ENCODE measurements at regions not wholly inside any gene's neighbourhood (a gene's known extent, or its start where the extent isn't known, plus 50 kb on each side); places are given as distances from the start of the nearest gene placed in this dataset.

DNA sequence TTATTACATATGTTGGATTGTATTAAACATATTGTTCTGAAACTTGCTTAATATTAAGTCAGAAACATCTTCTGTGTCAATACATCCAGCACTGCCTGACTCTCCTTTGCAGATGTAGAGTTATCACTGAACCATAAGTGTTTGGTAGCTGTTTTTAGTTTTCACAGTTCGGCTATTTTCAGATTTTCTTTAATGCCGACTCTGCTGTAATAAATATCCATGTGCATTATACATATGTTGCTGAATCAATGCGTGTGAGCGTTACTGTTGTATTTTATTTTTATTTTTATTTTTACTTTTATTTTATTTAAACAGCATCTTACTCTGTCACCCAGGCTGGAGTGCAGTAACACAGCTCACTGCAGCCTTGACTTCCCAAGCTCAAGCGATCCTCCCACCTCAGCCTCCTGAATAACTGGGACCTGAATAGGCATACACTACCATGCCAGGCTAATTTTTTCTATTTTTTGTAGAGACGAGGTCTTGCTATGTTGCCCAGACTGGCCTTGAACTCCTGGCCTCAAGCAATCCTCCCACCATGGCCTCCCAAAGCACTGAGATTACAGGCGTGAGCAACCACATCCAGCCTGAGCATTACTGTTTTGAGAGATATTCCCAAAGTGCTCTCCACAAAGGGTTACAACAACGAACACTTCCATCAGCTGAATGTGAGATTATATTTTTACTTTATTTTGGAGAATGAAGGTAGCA, 50.7 kb upstream of the NOCT start:
- no peak for DNase-seq

DNA sequence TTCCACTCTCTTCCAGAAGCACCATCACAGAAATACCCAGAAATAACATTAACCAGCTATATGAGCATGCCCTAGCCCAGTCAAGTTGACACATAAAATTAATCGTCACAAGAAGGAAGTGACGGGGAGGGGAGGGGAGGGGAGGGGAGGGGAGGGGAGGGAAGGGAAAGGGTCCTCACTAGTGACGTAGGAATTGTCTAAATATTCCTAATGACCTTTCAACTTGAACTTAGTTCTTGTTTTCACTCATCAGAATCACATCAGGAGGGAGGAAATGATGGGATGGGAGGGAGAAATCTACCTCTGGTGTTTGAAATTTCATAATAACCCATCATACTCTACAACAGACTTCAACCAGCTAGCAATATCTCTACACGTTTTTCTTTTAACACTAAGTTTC, 52.2 kb upstream of the NOCT start:
- DNase-seq, result no peak

DNA sequence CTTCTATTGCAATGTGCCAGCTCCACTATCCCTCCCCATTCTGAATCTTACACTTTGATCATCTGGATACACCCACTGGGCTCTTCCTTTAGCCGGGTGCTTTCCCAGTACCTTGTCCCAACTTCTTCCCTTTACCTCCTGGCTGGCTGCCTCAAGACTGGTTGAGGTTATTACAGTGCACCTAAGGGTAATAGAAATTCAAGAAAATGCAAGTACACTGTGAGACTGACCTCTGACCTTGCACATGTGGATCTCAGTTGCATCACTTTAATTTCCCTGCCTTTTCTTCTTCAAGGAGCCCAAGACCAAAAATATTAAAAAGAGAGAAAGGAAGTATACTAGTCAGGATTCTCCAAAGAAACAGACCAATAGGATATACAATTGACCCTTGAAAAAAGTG, 53.9 kb upstream of the NOCT start:
- no peak for DNase-seq

DNA sequence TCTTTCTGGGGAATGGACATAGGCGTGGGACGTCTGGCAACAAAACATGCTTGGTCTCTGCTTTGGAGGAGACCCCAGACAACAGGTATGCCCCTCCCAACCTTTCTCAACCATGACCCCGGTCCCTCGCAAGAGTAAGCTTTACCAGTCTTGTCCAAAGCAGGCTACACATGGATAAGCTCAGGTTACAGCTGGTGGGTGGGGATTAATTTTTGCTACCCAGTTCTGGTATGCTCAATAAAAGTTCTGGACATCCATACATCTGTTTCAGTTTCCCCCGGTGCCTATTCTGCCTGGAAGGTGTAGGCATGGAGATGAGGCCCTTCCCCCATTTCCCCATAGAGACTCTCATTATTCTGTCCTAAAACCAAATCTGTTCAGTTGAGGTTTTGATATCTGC, 54.5 kb upstream of the NOCT start:
- DNase-seq, result no peak

DNA sequence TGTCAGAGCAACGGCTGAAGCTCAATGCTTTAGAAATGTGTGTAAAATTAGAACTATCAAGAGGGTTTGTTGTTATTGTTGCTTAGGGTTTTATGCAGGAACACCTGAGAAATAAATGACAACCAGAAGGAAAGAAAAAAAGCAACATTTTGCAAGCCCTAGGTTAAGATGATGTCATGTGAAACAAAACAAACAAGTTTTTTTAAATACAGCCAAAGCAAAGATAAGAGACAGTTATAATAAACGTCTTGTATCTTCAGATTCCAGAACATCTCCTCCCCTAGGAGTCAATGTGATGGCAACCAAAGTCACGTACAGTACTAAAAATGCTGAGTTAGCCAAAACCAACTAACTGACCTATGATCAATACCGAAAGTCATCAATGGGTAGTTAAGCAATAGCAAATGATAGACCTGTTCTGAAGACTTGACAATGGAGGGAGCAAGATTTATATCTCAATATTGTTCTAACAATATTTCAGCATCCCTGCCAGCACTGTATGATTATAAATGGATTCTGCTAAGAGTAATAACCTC, 55.3 kb upstream of the NOCT start:
- DNase-seq, result no peak

DNA sequence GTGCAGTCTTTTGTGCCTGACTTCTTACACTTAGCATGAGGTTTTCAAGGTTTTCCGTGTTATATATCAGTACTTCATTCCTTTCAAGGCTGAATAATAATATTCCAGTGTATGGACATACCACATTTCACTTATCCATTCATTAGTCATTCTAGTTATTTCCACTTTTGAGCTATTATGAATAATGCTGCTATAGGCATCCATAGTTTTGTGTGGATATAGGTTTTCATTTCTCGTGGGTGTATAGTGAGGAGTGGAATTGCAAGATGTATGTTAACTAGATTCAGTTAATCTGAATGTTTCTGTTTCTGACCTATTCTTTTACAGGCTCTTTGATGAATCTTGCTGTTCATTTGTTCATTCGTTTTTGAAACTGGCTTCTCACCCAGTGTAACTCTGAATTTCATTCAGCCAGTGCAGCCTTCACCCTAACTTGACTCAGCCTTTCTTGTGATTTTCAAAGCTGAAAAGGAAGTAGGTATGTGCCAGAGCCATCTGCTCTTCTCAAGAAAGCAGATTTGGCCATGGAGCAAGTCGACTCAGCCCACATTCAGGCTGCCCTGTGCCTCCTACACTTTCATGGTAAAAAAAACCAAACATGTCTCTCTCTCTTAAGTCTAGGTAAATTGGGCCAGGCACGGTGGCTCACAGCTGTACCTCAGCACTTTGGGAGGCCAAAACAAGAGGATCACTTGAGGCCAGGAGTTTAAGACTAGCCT, 56.3 kb upstream of the NOCT start:
- no peak for DNase-seq

DNA sequence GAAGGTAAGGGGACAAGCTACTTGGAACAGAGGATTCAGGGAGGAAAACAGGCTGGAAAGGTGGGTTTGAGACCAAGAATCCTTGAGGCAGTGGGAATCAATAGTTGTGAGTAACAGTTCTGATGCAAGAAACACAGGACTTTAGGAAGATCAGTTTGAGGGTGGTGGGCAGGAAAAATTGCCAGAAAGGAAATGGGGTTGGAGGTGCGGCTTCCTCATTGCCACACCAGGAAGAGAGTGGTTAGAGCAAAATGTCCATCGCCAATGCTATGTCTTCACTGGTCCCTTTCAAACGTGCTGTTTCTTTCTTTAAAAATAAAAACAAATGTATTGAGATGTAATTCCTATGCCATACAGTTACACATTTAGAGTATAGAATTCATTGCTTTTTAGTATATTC, 57.1 kb upstream of the NOCT start:
- DNase-seq, result no peak

DNA sequence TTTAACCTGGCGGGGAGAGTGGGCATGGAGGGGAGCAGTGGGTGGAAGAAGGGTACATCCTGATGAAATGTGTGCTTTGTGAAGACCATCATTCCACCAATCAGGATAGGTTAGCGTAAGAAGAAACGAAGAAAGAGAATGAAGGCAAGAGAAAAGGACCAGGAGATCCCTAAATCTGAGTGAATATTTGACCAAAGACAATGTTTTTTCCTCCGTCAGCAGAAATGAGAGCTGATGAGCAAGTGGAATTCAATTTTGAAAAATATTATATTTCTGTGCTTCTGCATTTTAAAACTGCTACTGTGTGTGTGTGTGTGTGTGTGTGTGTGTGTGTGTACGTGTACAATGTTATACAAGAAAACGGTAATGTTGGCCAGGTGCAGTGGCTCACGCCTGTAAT, 58.3 kb upstream of the NOCT start:
- no peak for DNase-seq

DNA sequence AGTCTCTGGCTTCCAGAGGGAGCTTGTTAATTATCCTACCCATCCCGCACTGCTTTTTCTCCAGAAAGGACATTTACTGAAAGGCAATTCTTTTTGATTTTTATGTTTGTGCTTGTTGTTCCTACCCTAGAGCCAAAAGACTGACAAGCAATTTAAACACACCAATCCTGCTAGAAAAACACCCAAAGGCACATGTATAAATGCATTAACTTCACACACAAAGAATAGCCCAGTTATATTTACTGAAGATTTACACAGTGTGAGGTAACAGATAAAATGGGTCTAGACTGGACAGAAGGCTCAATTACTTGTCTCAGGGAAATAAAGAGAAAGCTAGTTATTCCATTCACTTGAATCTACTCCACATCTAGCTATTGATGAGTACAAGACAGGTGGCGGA, 61.2 kb upstream of the NOCT start:
- DNase-seq, result no peak

DNA sequence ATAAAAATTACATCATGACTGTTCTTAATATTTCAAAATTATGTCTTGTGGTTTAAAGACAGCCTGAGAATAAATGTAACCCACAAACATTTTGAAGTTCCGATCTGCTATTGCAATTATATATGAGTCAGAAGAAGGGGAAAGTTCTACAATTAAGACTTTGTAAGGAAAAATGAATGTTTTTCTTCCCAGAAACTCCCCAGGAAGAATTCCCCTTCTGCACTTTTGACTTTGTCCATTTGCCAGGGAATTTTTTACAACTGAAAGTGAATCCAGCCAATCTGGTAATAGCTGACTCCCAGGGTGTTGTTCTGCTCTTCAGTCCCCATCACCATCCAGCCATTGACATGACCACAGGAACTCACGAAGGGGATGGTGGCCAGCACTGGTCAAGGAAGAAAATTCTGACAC, 61.6 kb upstream of the NOCT start:
- DNase-seq, result peak; percentile 95

DNA sequence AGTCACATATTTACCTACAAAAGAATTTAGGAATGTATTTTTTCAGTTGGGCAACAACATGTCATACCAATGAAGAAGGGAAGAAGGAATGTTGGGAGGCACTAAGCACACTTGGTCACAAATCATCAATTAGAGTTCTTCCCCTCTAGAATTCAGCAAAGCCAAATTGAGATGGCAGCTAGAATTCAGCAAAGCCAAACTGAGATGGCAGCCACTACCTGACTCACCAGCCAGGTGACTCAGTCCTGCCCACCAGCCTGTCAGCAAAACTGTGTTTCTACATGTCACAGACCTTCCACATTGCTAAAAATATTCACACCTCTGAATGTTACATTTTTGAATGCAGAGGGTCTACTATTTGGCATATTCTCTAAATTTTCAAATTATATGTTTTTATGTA, 63.2 kb upstream of the NOCT start:
- peak; percentile 25 for DNase-seq

DNA sequence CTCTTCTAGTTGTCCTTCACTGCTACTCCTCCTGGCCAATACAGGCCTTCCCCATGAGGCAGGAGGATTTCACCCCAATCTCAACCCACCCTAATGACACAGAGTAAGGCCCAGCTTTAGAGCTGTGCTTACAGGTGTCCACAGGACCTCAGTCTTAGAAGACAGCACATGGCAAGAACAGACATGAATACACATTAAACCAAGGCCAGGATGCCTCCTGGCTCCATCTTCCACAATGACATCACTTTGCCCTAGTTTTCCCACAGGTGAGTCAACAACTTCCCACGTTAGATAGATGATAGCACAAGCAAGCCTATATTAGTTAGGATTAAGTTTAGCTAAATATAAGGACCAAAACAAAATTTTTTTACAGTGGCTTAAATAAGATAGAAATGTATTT, 63.8 kb upstream of the NOCT start:
- DNase-seq, result no peak

DNA sequence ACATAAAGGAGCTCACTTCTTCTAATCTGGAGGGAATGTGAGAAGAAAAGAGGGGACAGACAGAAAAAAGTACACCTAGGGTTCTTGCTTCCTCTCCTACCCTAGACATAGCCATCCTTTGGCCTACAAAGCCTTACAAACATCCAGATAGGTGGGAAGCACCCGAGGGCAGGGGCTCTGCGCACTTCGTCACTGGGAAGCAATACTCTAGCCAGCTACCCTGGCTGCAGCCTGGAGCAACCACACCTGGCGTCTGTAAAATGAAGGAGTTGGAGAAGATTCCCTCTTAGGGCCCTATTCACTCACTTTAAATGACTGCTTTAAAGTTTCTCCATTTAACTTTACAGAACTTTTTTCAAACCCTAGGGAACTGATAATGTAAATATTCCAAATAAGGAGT, 65.7 kb upstream of the NOCT start:
- DNase-seq, result no peak

DNA sequence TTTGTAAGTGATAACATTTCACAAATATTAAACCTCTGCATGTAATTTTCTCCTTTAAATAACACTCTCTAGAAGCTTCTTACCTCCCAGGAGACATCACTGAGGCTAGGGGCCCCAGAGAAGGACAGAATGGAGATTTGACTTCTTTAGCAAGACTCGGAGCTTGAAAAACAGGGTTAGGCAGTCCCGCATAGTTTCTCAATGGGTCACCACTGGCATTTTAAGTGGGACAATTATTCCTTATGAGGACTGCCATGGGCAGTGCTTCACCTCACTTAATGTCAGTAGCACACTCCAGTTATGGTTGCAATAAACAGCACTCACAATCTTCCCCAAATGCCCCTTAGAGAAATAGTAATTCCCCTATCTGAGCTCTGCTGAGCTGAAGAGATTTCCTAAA, 66.7 kb upstream of the NOCT start:
- no peak for DNase-seq

DNA sequence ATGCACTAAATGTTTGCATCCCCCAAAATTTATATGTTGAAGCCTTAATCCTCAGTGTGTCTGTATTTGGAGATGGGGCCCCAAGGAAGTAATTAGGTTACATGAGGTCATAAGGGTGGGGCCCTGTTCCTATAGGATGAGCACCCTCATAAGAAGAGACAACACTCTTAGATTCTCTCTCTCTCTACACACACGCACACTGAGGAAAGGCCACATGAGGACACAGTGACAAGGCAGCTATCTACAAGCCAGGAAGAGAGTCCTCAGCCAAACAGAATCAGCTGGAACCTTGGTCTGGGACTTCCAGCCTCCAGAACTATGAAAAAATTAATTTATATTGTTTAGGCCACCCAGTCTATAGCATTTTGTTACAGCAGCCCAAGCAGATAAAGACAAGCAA, 69.3 kb upstream of the NOCT start:
- no peak for DNase-seq

DNA sequence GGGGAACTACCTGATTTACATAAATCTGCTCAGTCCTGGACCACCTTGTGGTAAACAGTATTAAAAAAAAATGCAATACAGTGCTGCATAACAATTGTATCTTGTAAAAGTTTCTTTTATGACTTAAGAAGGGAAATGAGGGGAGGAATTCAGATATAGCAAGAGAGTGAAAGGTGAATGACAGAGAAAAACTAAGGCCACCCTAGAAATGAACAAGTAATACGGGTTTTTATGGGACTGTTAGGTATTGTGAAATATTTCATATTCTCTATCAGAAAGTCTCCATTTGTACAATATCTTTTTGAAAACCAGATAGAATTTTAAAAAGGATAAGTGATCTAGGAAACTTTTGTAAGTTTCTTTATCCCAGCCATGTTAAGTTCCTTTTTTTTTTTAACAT, 69.7 kb upstream of the NOCT start:
- no peak for DNase-seq

DNA sequence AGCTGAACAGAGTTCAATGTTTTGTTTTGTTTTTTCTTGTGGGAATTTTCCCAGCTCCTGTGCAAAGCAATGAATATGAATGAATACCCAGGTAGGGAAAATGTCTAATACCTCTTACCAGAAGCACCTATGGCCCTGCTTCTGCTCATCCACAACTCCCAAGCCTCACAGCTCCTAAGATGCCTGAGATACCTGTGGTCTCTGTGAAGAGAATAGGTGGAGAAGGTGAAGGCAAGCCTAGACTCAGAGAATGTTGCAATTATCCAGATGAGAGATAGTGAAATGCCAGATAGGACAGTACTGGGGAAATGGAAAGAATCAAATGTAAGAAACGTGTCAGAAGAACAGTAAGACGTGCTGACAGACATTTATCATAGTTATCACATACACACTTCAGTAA, 70.2 kb upstream of the NOCT start:
- DNase-seq, result no peak

DNA sequence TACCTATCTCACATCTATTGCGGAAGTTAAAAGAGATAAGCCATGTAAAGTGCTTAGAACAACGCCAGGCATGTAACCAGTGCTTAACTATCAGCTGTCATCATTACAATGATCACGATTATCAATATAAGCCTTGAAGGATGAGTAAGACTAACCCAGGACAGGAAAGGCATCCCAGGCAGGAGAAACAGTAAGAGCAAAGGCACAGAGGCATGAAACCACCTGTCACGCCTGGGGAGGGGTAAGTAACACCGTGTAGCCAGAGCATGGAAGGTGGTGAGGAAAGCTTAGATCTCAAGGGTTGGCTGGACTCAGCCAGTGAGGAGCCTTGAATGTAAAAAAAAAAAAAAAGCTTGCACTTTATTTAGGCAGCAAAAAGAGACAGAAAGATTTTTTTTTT, 71.7 kb upstream of the NOCT start:
- DNase-seq, result no peak

DNA sequence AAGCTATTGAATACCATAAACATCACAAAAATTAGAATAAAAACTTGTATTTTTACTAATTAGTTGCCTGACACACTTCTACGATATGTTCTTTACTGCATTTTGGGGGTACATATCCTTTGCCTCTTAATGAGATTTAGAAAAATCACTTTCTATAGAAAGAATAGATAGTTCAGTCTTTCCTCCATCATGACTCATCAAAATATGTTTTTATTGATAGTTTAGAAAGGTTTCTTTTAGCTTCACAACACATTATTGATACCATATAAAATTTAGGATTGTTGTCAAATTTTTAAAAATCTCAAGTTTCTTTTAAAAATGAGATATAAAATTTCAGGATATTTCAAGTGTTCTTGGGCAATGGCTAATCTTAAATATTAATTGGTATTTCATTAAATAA, 74.5 kb upstream of the NOCT start:
- DNase-seq, result no peak

DNA sequence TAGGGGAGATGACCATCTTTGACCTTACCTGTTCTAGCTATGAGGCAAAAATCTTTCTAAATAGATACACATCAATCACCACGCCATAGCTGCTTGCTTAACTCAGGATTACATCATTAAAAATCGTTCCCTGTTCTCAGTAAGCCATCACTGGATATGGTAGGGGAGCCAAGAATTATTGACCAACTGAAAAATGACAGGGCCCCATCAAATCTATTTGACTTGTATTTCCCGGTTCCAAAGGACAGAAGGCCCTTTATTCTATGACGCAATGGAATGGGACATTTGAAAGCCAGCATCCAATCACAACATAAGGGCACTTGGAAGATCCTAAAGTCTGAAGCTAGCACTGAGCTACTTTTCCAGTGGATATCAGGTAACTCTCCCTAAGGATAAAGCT, 75.6 kb upstream of the NOCT start:
- DNase-seq, result no peak

DNA sequence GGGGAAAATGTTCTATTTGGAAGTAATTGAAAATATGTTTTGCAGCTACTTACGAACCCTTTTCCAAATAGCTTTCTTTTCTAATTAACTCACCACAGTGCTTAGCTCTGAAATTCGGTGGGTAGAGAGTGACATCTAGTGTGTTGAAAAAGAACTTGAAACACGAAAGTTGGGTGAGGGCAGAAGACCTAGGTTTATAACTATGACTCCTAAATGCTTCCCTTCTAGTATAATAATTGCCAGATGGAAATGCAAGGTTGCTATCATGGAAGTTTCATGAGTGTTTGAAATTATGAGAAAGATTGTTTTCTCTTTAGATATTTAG, 77.3 kb upstream of the NOCT start:
- DNase-seq, result peak; percentile 61

DNA sequence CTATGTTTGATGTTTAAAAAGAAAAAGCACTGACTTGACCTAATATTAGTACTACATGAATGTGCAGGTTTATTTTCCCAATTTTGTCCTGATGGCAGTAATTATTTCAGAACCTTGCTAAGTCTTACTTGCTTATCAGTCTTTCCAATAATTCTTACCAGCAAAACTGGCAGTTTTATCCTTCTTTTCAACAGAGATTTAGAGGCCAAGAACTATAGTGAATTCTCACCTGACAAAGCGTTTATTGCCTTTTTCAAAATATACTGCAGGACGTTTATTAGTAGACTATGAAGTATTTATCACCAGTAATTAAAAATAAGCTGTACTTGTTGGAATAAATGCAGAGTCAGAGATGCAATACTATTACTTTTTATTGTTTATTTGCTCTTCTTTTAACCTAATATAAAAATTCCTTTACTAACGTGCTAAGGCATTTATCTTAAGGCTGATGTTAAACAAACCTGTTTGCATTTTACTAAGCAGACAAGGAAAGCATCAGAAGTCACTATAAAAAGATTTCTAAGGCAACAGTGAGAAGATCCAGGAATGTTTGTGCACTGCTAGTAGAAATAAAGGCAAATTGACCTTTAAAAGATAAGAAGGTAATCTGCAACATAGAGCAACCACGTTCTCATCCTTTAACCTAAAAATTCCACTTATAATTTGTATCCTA, 80.3 kb upstream of the NOCT start:
- no peak for DNase-seq

DNA sequence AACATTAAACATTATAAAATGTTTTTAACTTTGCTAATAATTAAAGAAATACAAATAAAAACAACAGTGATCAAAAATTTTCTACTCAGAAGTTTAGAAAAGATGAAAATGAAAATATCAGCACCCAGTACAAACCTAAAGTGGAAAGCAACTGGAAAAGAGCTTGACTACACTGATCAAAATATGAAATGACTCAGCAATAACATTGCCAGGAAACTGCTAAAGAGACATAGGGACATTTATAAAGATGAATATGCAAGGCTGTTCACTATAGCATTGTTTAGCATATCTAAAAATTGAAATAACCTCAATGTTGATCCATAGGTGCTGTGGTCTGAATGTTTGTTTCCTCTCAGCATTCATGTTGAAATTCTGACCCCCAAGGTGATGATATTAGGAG, 88.5 kb upstream of the NOCT start:
- DNase-seq, result peak; percentile 20

DNA sequence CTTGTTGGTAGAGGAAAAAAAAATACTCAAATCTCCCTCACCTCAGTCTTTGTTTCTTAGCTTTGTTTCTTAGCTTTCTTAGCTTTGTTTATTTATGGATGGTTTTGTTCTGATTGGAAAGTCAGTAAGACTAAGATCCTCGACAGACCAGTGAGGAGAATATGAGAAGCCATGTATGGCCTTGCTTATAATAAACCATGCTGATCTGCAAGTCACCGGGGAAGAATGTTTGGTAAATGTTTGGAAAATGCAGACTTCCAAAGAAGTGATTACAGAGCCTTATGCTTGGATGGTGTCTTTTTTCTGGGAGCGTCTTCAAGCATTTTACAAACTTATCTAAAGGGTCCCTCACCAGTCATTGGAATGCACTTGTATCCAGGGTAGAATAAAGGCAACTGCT, 90.1 kb upstream of the NOCT start:
- no peak for DNase-seq
